CD4-positive, alpha-beta T cell treated with Interleukin-2 at 100 ng/mL for 4 hours (primary cell): ENCODE measurements at regions not wholly inside any gene's neighbourhood (a gene's known extent, or its start where the extent isn't known, plus 50 kb on each side); places are given as distances from the start of the nearest gene placed in this dataset.
"Not testable (repeated sequence)": the region's sequence is repeated elsewhere in the genome, so short reads cannot be mapped to it uniquely, and the experiment has no call there.

Experiments
- DNase-seq: peaks from one replicate; pipeline ENCODE4 v3.0.0-alpha.2; 2020; ENCODE audit warnings: low spot score

GRCh38 chr2:234898534-234899053, 53.2 kb upstream of the SH3BP4 start:
- DNase-seq: no peak

- not testable (repeated sequence) for DNase-seq
Measured at GRCh38 chr2:234888442-234888841, 63.4 kb upstream of the SH3BP4 start.

- no peak for DNase-seq
Measured at GRCh38 chr2:234887195-234887594, 64.6 kb upstream of the SH3BP4 start.

- DNase-seq: no peak
Measured at GRCh38 chr2:234885886-234886285, 65.9 kb upstream of the SH3BP4 start.

GRCh38 chr2:234885118-234885517, 66.7 kb upstream of the SH3BP4 start:
- DNase-seq: no peak

GRCh38 chr2:234884591-234884990, 67.2 kb upstream of the SH3BP4 start:
- no peak for DNase-seq

GRCh38 chr2:234881413-234882241, 70.2 kb upstream of the SH3BP4 start:
- DNase-seq: peak; percentile 9

- no peak for DNase-seq
Measured at GRCh38 chr2:234880551-234881211, 71.1 kb upstream of the SH3BP4 start.

GRCh38 chr2:234879671-234880455, 72.0 kb upstream of the SH3BP4 start:
- no peak for DNase-seq

- DNase-seq: not testable (repeated sequence)
Measured at GRCh38 chr2:234876621-234877020, 75.2 kb upstream of the SH3BP4 start.

- DNase-seq: no peak
Measured at GRCh38 chr2:234874347-234875046, 77.3 kb upstream of the SH3BP4 start.

- DNase-seq: no peak
Measured at GRCh38 chr2:234873828-234874173, 78.0 kb upstream of the SH3BP4 start.

- DNase-seq: no peak
Measured at GRCh38 chr2:234873103-234873827, 78.6 kb upstream of the SH3BP4 start.

GRCh38 chr2:234869969-234870368, 81.8 kb upstream of the SH3BP4 start:
- no peak for DNase-seq

- DNase-seq: no peak
Measured at GRCh38 chr2:234869164-234869563, 82.7 kb upstream of the SH3BP4 start.

GRCh38 chr2:234867882-234868285, 83.9 kb upstream of the SH3BP4 start:
- DNase-seq: no peak

GRCh38 chr2:234865586-234865985, 86.2 kb upstream of the SH3BP4 start:
- no peak for DNase-seq

- no peak for DNase-seq
Measured at GRCh38 chr2:234865040-234865439, 86.8 kb upstream of the SH3BP4 start.

GRCh38 chr2:234864506-234864905, 87.3 kb upstream of the SH3BP4 start:
- DNase-seq: no peak

GRCh38 chr2:234863043-234863934, 88.5 kb upstream of the SH3BP4 start:
- DNase-seq: no peak
